GM21825 (cell line): ENCODE measurements at regions not wholly inside any gene's neighbourhood (a gene's known extent, or its start where the extent isn't known, plus 50 kb on each side); places are given as distances from the start of the nearest gene placed in this dataset.
A peak's percentile ranks its signal among the peaks of the same experiment; 100 is the strongest.
"Not testable (repeated sequence)": the region's sequence is repeated elsewhere in the genome, so short reads cannot be mapped to it uniquely, and the experiment has no call there.

Source experiments
- ATAC-seq: cut with Tn5 transposase; IDR thresholded peaks from one replicate; pipeline ENCODE4 v1.9.1; 2021; ENCODE audit warnings: mild to moderate bottlenecking, moderate library complexity; ENCODE audit not compliant: unreplicated experiment

DNA sequence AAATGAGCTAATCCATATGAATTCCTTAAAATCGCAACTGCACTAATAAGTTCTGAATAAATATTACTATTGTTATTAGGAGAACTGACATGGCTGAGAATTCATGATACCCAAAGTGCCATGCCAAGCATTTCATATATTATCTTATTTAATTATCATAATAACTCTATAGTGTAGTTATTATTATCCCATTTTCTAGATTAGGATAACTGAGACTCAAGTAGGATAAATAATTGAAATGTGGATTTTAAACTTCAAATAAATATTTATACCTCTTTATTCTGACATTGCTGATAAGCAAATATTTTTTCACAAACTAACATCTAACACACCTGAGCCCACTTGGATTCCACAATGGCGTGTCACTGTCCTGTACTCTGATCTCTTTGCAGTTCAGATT is 492.7 kb downstream of the IRS1 start:
- no peak for ATAC-seq

DNA sequence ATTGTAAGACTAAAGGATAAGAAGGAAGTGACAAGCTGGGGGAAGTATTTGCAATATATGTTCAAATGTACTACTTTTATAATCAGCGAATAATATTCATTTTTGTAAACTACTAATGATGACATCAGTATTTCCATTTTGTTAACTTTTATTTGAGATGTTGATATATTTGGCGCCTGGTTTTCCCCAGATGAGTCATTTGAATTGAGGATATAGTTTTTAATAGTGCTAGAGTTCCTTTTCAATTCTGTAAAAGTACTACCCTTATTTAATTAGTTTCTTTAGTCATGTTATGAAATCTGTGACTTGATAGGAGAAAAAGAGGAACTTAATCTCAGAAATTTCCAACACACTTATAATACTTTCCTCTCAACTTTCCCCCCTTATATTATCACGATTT is 495.3 kb downstream of the IRS1 start:
- ATAC-seq = no peak

DNA sequence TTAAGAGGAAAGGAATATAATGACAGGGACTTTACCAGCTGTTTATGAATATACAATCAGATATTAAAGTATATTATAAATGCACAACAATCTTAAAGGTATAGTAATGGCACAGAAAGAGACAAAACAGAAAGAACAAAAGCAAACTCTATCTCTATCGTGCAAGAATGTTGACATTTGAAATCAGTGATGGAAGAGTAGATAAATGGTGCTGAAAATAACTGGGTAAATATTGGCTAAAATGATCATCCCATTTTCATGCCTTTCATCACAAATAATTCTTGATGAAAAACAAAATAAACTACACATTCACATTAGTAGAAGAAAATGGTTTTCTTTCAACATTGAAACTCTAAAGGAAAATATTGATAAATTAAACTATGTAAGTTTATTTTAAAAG is 495.9 kb downstream of the IRS1 start:
- ATAC-seq = no peak

DNA sequence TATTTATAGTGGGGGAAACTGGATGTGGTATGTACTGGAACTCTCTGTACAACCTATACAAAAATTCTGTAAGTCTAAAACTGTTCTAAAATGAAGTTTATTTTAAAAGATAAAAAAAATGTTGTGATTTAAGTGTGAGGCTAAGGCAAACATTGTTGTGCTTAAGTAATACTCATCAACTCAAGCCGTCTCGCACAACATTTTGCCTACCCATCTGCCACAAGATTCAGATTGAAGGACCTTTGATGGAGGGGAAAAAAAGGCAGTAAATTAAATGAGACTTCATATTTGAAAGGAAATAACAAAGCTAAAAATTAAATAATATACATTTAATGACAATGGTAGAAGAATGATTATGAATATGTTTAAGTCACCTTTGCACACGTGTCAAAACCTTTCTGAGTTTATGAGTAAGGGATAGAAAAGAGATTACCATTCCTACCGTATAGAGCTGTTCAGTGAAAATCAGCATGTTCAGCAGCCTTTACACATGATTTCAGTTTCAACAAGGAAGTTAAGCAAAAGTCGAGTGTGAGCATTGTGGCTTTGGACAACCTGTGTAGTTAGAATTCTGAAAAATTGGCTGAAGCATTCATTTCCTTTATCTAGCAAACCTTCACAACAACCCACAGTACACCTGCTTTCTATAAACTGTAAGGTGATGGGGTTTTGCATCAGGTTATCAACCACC is 499.3 kb downstream of the IRS1 start:
- ATAC-seq = peak; percentile 76

DNA sequence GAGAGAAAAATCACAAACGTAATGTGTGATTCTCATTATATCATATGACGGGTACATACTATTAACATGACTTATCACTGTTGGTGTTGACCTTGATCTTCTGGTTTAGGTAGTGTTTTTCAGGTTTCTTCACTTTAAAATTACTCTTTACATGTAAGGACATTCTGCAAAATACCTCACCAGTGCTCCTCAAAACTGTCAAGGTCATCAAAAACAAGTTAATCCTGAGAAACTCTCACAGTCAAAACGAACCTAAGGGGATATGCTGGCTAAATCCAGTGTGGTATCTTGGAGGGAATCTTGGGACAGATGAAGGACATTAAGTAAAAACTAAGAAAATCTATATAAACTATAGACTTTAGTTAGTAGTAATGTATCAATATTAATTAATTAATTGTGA is 499.8 kb downstream of the IRS1 start:
- no peak for ATAC-seq

DNA sequence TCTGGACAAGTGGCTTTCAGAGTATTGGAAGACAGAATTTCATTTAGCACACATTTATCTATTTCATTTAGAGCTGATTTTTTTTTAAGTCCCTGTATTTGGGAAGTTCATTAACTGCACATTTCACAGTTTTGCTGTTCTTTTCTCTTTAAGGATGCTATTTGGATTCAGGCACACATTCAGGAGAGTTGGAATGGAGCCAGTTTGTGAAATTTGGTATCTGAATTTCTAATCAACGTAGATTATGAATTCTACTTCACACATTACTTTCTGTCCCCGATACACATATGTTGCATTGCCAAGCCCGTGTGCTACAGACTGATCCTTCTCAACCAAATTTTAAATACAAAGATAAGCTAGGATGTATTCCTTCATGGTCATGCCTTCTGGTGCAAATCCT is 503.9 kb downstream of the IRS1 start:
- no peak for ATAC-seq

DNA sequence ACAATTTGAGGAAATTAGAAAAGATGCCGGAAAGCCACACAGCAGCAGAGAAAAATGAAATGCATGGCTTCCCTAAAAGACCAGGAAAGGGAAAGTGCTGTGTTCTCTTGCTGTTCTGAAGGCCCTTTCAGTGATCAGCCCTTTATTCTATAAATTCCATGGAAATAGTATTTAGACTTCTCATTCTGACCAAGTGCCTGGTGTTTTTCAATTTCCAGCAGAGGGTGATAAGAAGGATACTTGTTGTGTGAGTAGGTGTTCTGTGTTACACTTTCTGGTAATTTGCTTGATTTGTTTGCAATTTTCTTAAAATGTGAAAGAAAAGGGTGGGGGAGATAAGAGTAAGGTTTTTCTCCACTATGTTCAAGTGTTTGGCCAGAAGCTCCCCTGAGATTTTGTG is 504.5 kb downstream of the IRS1 start:
- ATAC-seq = no peak

DNA sequence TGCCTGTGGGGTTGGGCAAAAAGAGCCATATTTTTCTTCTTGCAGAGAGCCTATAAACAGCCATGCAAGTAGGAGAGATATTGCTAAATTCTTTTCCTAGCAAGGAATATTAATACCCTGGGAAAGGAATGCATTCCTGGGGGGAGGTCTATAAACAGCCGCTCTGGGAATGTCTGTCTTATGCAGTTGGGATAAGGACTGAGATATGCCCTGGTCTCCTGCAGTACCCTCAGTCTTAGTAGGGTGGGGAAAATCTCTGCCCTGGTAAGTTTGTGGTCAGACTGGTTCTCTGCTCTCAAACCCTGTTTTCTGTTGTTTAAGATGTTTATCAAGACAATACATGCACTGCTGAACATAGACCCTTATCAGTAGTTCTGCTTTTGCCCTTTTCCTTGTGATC is 508.3 kb downstream of the IRS1 start:
- ATAC-seq = not testable (repeated sequence)

DNA sequence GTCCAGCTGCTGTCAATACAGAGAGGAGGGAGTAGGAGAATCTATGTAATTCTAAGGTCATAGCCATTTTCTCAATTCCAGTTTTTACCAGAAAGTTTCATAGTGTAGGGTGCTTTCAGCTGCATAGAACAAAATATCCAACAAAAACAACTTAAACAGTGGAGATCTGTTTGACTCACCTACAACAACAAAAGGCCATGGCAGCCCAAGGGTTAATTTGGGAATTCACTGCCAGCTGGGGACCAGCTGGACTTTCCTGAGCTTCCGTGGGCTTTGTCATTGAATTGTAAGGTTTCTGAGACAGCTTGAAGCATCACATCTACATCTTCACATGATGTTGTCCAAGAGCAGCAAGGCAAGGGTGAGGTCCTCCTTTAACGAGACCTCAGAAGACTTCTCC is 512.7 kb downstream of the IRS1 start:
- ATAC-seq = no peak

DNA sequence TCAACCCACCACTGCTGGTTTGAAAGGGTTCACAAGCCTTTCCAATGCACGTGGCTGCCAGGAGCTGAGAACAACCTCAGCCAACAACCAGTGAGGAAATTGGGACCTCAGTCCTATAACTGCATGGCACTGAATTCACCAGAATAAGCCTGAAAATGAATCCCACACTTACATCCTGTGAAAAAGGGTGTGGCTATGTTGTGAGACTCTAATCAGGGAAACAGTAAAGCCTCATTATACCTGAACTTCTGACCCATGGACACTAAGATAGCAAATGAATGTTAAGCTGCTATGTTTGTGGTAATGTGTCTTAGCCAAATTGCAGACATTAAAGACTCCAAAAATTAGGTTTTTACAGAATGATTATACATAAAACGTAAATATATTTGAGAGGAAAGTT is 515.8 kb downstream of the IRS1 start:
- no peak for ATAC-seq

DNA sequence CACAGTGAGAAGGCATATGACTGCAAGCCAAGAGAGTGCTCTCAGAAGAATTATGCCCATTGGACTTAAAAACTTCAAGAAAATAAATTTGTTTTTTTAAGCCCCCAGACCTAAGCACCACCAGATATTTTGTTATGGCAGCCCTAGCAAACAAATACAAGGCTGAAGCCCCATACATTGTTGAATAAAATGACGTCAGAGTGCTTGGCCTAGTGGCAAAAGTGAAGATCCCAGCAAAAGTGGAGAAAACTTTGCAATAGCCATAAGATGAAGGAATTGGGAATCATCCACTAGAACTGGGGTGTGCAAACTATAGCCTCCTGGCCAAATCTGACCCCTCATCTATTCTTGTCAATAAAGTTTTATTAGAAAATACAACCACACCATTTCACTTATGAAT is 517.5 kb downstream of the IRS1 start:
- ATAC-seq = no peak

DNA sequence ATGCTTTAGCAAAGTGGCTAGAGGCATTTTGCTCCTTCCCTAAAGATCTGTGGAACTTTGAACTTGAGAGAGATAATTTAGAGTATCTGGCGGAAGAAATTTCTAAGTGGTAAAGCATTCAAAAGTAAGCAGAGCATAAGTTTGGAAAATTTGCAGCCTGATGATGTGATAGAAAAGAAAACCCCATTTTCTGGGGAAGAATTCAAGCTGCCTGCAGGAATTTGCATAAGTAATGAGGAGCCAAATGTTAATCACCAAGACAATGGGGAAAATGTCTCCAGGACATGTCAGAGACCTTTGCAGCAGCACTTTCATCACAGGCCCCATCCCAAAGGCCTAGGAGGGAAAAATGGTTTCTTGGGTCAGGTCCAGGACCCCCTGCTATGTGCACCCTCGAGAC is 519.5 kb downstream of the IRS1 start:
- ATAC-seq = not testable (repeated sequence)

DNA sequence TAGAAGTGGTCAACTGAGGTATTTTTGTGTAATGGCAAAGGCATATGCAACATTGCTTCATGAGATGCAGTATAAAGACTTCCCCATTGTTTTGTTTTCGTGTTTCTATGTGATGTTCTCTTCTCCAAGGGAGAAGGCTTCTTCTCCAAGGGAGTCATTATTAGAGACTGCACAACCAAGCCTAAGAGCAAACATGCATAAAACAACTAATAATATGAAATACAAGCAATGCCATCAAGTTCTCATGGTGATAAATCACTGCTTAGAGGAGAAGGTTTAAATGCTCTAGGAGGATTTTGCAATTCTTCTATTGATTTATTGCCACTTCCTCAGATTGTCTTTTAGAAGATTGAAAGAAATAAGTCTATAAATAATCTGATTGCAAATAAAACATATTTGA is 524.4 kb downstream of the IRS1 start:
- no peak for ATAC-seq

DNA sequence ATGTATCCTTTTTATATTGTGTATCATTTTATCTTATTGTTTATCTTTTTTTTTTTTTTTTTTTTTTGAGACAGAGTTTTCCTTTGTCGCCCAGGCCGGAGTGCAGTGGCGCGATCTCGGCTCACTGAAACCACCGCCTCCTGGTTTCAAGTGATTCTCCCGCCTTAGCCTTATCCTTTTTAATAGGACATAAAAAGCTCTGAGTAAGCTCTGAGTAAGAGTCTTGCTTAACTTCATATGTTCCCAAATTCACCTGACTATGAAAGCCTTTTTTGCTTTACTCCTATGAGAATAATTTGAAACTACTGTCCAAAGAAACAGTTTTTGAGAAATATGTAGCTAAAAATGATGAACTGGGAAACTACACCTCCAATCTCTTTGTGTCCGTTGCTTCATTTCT is 525.5 kb downstream of the IRS1 start:
- no peak for ATAC-seq

DNA sequence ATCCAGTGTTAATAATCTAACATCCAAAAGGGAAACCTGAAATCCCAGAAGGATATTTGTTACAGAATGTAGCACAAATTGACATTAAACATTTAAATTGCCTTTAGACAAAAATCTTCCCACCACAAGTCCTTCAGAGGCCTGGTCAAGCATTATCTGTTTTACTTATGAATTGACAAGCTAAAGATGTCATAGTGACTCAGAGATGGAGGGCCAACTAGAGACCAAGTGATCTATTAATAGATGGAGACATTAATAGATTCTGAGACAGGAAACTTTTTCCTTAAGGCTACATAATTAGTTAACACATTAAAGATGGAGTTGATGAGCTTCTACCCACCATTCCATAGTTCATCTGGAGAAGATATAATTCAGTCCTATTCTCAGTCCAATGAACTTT is 526.2 kb downstream of the IRS1 start:
- ATAC-seq = no peak

DNA sequence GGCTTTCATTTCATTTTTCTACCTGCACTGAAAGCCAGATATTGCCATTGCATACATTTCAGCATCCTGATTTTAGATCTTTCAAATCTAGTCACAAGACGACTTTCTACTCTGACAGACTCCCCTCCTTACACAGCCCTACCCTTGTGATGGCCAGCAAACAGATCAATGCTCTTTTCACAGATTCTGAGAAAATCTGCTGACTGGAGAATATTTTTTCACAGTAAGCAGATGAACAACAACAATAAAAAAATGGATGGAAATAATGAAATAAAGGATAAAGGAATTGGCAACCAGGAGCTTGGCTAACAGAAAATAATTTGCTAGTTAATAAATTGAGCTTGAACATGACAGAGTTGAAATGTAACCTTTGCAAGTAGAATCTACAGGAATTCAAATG is 527.2 kb downstream of the IRS1 start:
- no peak for ATAC-seq

DNA sequence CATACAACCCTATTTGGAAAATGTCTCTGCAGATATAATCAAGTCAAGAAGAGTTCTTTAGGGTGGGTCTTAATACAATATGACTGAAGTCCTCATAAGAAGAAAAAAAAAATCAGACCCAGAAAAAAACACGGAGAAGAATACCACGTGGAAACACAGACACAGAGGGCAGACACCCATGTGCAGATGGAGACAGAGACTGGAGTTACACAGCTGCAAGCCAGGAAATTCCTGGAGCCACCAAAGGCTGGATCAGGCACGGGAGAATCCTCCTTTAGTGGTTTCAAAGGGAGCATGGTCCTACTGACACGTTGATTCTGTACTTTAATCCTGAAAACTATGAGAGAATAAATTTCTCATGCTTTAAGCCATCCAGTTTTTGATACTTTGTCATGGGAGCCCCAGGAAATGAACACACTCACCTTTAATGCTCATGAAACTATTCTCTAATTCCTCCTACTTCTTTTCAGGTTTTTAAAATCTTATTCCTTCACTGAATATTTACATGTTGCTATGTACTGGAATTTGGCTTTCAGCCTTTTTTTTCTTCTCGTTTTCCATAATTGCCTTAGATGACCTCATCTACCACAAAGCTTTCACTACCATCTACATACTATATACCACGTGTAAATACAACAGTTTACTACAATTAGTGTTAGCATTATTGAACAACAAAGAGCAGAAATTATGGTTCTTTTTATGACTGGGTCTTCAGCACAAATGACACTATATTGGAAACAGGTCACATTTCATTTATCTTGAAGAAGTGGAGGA is 529.1 kb downstream of the IRS1 start:
- ATAC-seq = no peak

DNA sequence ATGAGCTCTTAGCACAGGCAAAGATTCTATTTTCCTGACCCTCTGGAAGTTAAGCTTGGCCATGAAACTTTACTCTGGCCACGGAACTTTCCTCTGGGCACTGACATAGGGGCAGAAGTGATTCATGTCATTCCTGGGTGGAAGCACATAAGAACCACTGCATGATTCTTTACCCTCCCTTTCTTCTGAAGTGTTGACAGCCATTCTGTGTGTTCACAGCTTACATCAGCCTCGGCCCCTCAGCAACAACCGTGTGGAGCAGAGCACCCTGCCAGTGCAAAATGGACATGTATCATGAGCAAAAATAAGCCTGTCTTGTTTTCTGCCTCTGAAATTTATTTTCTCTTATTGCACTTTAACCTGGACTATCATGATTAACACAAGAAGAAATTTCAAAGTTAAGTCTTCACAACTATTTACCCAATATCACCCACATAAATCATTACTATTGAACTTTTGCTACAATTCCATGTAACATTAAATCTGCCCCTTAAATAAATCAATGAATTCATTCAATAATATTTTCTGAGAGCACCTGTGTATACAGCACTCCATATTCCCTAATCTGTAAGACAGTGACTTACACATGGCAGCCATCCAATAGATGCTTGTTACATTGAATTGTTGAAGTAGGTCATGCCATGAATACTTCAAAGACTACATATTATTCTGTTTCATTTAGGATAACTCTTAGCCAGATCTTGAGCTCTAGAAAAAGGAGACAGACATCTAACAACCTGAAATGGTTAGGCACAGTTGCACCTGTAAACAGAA is 531.9 kb downstream of the IRS1 start:
- no peak for ATAC-seq

DNA sequence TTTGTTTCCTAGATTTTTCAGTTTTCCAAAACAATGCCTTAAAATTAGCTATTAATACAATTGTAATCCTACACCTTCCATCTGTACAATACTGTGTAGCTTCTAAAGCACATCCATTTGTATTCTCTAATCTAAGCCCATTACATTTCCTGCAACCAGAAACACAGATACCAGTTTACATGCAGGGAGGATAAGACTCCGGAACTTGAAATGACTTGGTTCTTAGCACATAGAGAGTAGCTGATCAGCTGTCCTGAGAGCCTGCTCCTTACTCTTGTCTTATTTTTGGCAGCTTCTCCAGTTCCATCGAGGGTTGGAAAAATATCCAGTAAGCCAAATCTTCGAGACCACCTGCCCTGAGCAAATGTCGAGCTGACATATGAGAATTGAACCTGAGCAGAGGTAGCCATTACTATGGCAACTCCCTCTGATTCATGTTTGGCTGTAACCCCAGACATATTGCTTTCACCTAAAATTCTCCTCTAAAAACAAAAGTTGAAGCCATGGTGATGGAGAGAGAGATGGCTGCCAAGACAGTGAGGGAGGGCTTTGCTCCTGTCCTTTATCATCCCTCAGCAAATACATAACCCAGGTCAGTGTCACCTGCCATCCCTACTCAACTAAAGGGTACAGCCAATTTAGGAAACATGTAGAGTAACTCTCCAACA is 542.8 kb downstream of the IRS1 start:
- ATAC-seq = no peak

DNA sequence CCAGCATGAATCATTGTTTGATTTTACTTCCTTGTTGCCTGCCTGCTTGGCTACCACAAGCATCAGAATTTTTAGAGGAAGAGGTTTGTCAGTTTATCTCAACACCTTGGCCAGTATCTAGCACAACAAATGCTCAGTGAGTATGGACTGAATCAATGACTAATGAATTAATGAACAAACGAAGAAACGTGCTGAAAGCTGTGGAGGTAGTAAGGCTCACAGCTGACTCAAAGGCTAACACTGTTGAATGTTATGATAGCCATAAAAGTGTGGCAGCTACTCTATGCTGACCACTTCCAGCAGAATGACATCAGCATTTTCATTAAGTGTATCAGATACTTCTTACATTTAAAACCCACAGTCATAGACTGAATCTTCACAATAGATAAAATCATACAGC is 543.4 kb downstream of the IRS1 start:
- no peak for ATAC-seq

DNA sequence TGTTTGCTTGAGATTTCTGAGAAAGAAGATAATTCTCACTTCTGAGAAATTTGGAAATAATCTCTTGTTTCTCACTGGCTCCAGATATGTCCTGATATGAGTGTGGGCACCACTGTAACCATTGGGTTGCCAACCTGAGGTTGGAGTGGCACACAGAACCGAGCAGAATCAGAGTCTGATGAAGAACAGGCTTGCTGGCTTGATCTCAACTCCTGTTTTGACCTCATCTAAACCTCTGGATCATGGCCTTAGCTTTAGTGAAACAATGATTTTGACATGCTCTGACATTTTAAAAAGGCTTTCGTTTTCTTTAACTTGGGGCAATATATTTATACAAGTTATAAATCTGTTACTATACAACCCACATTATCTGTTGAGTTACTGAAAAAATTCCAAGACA is 548.0 kb downstream of the IRS1 start:
- ATAC-seq = no peak
